HG02610 (cell line): ENCODE measurements at regions not wholly inside any gene's neighbourhood (a gene's known extent, or its start where the extent isn't known, plus 50 kb on each side); places are given as distances from the start of the nearest gene placed in this dataset.

Experiments used
- ATAC-seq: cut with Tn5 transposase; IDR thresholded peaks from one replicate; pipeline ENCODE4 v1.9.1; 2021; ENCODE audit warnings: mild to moderate bottlenecking, moderate library complexity; ENCODE audit not compliant: unreplicated experiment

DNA sequence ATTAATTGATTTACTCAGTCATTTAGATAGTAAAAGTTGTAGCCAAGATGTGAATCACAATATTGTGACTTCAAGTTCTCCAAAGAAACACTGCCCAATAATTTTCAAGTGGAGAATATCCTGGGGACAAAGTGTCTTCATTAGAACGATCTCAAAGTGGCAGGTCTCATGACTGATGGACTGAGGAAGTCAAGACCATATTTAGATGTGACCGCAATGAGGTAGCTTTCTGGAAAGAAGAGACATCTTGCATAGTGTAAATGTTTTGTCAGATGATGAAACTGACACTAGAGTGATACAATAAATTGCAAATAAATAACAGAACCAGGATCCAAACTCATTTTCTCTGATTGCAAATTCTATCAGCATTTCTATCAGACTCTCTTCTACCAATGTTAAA, 1476.9 kb downstream of the EFNB2 start:
- no peak for ATAC-seq

DNA sequence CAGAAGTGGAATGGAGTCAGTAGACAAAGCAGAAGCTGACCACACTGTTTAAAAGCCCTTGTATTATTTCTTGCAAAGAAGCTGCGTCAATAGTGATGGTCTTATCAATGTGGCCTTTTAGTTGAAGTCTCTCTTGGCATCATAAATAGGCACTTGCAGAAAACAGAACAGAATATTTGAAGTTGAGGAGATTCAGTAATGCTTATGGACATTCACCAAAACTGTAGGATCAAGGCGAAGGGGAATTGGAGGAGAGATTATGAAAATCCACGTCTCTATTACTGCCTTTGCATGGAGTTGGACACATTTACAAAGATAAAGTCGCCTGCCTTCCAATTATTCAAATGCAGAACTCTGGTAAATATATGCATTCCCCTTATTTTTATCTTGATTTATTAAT, 1482.8 kb downstream of the EFNB2 start:
- ATAC-seq: no peak

DNA sequence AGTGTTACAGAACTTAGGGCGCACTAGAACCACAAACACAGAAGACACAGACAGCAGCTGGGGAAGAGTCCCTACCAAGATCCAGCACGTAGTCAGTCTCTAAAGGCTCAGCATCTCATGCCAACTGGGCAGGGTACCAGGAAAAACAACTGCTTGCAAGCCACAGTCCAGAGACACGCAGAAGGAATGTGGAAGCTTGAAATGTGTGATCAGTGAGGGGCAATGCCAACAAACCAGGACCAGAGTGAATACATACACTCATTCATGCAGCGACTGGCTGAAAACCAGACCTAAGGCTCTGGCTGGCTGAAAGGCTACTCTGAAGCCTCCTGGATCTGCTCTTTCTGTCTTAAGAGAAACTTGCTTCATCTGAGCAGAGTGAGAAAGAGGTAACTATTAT, 1484.8 kb downstream of the EFNB2 start:
- no peak for ATAC-seq

DNA sequence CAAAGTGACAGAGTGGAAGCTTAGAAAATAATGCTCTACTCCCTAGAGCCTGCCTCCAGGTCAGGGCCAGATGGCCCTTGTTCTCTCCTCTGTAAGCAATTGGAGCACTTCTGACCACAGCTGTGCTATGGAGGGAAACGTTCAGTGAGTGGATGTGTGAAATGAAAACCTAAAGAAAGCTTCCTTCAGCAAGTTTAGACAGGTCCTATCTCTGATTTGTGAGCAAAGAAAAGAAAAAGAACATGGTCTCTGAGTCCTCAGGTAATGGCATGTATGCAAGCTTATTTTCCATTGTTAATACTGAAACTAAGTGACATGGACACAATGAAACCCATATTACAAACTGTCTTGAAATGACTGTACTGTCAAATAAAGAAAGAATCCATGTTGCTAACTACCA, 1486.8 kb downstream of the EFNB2 start:
- peak; percentile 97 for ATAC-seq

DNA sequence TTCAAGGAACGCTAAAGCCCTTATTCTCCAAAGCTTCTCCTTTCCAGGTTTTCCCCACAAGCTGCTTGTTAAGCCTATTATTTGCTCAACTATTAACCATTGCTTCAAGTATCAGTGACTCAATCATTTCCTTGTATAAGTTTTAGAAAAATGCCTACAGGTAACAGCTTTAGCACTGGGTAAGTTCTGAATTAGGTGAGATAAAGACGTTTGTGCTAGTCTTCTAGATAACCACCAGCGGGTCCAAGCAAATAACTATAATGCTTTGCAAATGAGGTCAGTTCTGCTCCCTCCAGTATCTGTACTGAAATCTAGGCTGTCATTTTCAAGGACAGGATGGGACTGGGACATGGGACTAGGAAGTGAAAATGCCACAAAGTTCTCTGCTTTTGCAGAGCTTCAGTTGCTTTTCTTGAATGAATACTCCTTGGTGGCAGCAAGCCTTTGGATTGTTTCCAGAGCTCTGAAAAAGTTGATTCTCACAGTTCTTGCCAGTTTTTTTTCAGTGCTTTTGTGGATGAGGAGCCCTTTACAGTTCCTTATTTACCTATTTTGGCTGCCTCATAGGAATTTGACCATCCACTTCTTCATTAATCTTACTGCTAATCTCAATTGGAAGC, 1487.7 kb downstream of the EFNB2 start:
- no peak for ATAC-seq

DNA sequence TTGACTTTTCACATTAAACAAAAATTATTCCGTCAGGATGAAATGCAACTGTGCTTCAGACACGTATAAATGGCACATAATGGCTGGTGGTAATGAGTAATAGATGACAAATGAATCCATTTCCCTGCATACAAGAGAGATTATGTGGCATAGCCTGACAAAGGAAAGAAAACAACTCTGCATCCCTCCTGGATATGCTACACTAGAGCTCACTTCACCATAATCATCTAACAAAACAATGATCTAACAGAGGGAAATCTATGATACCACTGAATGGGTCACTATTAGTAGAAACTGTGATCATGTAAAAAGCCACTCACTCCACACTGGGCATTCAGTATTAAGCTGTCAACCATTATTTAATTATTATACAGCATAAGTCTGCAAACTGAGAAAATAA, 1498.4 kb downstream of the EFNB2 start:
- ATAC-seq: no peak

DNA sequence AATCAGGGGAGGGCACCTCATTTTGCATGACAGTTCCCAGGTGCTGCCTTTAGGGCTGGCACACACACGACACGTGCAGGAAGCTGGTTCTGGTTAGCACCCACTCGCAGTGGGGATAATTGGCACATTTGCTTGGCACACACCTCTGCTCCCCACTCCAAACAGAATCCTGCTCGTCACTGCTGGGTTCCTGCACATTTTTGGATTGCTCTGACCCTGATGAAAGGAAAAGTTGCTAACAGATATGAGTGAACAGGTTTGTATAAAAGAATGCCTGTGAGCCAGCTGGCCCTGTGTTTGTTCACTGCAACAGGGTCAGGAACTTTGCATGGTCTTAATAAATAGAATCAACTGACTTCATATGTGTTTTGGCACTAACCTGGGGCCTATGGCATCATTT, 1500.4 kb downstream of the EFNB2 start:
- no peak for ATAC-seq

DNA sequence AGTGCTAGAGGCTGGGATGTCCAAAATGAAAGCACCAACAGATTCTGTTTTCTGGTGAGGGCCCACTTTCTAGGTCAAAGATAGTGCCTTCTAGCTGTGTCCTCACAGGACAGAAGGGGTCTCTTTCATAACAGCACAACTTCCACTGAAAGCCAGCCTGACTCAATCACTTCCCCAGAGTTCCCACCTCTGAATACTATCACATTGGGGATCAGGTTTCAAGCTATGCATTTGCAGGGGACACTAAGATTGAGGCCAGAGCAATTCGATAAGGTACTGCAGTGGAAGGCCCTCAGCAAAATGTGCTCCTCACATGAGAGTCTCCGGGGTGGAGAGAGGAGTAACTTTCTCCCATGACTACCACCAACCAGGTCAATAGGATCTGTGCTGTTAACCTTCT, 1501.5 kb downstream of the EFNB2 start:
- no peak for ATAC-seq

DNA sequence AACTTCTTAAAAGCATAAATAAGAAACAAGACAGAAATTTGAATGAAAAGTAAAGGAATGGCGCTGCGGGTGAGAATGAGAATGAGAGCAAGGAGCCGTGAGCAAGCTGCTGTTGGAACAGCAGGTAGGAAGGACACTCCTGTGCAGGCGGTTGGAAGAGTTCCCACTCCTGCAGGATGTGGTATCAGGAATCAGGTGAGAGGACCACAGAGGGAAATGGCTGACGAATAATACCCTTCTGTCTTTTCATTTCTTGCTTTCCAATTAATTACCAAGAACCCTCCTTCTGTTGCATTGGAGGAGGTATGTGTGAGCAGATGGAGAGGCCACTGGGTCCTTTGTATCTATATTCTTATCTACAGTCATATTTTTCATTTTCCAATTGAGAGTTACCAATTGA, 1504.2 kb downstream of the EFNB2 start:
- no peak for ATAC-seq

DNA sequence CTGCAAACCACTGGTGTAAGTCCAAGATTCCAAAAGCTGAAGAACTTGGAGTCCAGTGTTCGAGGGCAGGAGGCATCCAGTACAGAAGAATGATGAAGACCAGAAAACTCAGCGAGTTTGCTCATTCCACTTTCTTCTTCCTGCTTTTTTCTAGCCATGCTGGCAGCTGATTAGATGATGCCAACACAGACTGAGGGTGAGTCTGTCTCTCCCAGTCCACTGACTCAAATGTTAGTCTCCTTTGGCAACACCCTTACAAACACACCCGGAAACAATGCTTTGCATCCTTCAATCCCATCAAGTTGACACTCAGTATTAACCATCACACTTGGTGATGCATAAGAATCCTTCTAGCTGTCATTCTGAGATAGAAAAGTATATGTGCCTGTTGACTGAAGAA, 1504.6 kb downstream of the EFNB2 start:
- no peak for ATAC-seq

DNA sequence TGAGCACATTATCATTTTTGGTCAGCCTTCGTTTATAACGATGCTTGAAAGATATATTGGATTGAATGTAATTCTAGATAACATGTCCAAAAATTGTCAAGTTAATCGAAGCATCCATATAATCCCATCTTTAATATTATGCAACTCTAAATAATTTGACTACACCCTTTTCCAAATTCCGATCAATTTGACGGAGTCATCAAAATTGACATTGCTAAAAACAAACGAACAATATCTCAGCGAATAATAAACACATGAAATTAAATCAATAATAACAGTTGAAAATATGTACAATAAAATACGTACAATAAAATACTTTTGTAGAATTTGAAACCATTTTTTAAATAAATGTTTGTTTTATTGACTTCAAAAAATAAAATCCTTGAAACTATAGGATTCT, 1516.4 kb downstream of the EFNB2 start:
- no peak for ATAC-seq

DNA sequence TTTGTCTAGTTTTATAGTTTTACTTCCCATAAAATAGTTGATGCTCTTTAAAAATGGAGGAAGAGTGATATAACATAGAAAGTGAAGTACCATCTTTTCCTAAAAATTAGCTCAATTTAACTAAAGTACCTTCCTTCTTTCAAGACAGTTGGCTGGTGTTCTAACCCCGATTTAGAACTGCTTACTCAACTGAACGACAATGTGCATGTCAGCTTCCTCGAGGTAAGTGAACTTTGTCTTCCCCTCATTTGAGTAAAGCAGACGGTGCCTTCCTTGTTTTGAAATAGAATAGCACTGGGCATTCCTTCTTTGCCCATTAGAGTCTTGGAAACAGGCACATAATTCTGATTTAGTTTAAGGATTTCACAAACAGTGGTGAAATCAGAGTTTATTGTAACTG, 1519.2 kb downstream of the EFNB2 start:
- no peak for ATAC-seq

DNA sequence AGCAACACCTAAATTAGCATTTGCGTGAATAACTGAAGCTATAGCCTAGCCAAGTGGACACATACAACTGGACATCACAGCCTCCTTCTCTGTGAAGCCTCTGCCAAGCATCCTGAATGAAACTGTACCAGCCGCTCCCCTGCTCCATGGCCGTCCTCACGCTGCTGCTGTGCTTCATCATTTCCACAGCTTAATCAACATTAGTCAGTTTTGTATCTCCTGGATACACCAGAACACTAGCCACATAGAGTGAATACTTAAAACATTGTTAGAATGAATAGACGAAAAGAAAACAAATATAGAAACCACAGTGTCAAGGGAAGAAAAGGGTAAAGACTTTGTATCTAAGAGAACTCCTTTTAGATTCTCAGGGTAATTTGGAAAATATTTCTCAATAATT, 1526.9 kb downstream of the EFNB2 start:
- ATAC-seq: no peak

DNA sequence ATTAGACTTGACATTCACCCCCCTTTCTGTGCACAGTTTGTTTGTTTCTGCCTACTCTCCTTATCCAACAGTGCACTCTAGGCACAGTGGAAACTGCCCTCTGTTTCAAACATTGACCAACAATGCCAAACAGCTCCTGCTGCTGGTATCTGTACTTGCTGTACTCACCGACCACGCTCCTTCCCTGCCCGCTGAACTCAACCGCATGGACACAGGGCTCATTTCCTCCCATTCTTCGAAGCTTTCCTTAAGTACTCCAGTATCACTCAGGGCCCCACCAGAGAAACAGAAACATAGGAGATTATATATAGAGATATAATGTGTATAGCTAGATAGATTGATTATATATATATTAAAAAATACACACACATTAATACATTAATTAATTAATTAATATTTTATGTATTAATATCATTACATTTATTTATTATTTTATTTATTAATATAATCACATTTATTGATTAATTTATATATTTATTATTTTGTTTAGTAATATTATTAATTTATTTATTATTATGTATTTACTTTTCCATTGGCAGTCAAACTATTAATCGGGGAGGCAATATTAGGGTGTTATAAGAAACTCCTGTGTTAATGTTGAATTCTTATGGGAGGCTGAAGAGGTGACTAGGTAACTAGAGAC, 1528.2 kb downstream of the EFNB2 start:
- ATAC-seq: no peak

DNA sequence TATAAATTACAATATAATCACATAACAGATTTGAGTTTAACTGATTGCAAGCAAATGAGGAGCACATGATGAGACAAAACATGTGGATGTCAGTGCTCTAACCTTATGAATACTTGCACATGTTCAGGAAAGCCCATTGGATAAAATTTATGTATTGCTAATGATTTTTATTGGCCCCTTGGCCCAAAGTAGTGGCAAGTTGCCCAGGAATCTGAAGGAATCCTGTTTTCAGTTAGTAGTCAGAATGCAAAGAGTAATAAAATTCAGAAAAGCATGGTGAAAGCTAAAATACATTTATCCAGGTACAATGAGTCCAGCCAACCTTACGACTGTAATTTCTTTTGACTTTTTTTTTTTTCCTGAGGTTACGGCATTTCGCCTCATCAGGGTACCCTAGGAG, 1539.4 kb downstream of the EFNB2 start:
- ATAC-seq: no peak

DNA sequence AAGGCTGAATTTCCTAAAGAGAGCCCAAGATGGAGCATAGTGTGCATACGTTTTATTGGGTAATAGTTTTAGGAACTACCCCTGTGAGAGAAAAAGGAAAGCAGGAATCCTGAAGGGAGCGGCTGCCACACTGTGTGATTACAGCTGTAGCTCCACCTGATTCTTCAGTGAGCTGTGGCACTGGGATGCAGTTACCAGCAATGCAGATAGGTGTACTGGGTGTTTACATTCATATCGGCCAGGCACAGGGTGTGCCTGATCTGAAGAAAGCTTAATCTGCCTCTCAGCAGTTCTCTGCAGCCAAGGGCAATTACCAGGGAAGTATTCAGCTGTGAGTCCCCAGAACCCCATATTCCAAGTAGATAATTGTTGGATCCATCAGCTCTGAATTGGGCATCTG, 1541.8 kb downstream of the EFNB2 start:
- no peak for ATAC-seq

DNA sequence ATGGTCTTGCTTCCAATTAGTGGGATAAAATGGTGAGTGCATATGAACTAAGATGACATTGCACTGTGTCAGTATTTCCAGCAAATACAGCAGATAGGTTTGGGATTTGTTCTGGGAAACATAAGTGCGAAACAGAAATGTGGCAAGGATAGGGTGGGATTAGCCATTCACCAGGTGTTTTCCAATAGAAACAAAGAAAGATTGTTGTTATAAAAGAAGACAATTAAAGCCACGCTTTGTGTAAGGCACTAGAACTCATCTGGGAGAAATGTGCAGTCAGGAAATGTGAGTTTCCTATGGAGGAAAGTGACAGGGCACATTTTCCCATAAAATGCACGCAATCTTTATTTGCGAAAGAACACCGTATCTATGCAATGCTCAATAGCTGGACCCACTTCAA, 1547.8 kb downstream of the EFNB2 start:
- ATAC-seq: no peak

DNA sequence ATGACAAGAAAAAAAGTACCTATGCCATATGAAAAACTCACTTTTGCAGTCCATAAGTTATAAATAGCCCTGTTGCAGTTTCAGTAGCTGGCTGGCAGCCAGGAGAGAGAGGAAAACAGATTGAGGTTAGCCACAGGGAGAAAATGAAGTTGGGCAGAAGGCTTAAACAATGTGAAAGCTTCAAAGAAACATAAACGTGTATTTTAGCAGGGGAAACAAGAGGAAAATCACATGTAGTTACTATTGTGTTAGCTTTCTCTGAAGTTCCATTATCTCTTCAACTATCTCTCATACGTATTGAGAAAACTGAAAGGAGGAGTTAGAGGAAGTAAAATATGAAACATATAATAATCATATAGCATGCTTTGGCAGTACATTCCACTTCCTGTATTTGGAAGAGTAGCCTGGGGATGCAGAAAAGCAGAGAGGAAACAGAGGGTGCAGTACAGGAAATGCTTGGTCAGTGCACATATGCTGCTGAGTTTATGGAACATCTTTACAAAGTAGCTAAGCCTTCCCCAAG, 1551.1 kb downstream of the EFNB2 start:
- peak; percentile 86 for ATAC-seq

DNA sequence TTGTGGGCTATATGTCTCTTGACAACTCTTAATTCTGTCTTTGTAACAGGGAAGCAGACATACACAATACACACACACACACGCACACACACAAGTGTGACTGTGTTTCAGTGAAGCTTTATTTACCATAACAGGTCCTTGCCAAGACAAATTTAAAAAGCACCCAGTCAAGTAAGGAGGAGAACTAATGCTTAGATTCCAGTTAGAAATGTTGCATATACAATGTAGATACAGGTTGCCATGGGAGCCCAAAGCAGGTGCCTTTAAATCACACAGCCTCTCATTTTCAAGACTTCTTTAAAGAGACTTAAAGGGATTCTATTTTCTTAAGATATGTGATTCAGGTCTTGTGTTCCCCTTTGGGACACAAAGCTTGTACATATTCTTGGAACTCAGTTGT, 1551.9 kb downstream of the EFNB2 start:
- no peak for ATAC-seq

DNA sequence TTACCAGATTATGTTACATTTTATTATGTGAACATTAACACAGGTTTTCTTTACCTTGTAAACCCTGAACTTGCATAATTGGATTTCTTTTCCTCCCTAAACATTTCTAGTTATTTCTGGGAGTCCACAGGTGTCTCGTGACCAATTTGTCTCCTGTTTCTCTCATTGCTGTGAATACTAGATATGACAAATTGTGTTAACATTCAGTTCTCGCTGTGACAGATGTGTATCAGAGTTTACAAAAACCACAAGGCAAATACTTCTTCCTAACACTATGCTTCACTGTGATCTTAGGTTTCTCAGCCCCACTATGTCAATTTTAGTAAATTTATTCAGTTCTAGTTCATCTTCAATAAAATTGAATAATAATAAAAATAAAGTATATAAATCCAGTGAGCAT, 1554.9 kb downstream of the EFNB2 start:
- no peak for ATAC-seq

DNA sequence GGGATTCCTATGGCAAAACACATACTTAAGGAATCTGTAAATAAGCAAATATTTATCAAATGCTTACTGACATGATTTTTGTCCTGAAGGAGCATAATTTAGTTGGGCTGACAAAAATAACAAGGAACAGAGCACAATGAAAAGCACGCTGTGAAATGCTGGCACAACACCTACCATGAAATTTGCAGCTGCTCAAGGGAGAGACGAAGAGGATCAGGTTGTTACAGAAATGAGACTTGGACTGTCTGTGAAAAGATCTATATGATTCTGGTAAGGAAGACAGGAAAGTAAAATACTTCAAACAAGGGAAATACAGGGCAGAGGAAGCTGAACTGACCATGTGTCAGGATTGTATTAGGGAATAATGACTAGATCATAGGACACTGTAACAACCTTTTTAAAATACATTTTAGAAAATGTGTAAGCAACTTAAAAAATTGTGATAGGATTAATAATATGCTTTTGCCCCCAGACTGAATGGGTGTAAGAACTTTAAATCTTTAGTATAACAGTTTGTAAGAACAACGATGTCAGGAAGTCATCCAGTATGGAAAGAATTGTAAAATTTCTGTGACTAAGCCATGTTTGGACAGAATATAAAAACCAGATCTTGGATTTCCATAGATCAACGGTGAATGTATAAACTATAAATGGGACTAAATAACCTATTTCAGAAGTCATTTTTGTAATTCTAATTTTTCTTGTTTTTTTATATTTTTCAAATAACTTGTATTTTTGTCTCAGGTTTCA, 1556.0 kb downstream of the EFNB2 start:
- no peak for ATAC-seq

DNA sequence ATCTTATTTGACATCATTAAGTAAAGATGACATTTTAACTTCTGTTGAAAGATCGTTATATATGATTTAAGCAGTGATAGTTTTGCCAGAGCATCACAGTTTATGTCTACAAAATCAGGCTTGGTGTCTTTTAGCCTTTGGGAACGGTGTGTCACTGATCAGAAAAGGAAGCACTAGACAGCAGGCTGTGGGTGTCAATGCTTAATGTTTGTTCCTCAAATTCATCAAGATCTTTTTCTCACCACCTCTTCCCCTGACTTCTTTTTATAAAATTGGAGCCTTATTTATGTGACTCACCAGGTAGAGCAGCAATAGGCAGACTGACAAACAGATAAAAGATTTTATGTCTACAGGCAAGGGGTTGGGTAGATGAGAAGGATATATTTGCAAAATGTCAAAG, 1558.5 kb downstream of the EFNB2 start:
- ATAC-seq: no peak
